HepG2 (cell line): ENCODE measurements at regions not wholly inside any gene's neighbourhood (a gene's known extent, or its start where the extent isn't known, plus 50 kb on each side); places are given as distances from the start of the nearest gene placed in this dataset.

Source experiments
- ATAC-seq: fragments of 200-7000 bp; cut with Tn5 transposase; 3 replicates; pipeline ENCODE4 v1.9.1; 2020; ENCODE audit warnings: mild to moderate bottlenecking, moderate library complexity
- BruUV-seq: library from RNA; stranded (reverse); fragments of 400-500 nt; replicated peaks from 2 replicates; lab custom pipeline; 2021; lab: Mats Ljungman, UMichigan
- CTCF ChIA-PET: fragments of 300-600 bp; formaldehyde crosslinking; extraction: SDS; loops from one replicate; lab custom pipeline; 2021; ENCODE audit warnings: low total read pairs, inconsistent platforms, low intra/inter-chr PET ratio; lab: Yijun Ruan, JAX
- POLR2A ChIA-PET: fragments of 350-600 bp; sonication (Branson Sonifier 250); formaldehyde crosslinking; loops from one replicate; lab custom pipeline; 2020; ENCODE audit warnings: antibody characterized with exemption, inconsistent platforms; lab: Yijun Ruan, JAX
- DNase-seq: peaks from one replicate; pipeline ENCODE4 v3.0.0-alpha.2; 2015; ENCODE audit warnings: low spot score
- FAIRE-seq: peaks from 3 replicates; lab custom pipeline; 2011; peaks lifted over from hg19 to GRCh38; lab: Jason Lieb, UNC
- H2AFZ ChIP-seq: one replicate; pipeline ENCODE4 v1.6.1; 2011; ENCODE audit warnings: low read length, inconsistent platforms
- H3K27ac ChIP-seq: fragments of 300-600 bp; 3 replicates; pipeline ENCODE4 v1.8.0; 2011; ENCODE audit warnings: mixed run types, mild to moderate bottlenecking, mixed read lengths, low read length, inconsistent platforms; ENCODE audit not compliant: insufficient read depth; ENCODE audit errors: extremely low read length
- H3K27me3 ChIP-seq, 2 experiments: fragments of 200-600 bp in 1 of 2; 2 replicates in 1 of 2; 3 replicates in 1 of 2; pipeline versions ENCODE4 v1.6.0 to v1.8.0; 2011; ENCODE audit warnings: low read length in 2 of 2, mild to moderate bottlenecking in 2 of 2, moderate library complexity in 2 of 2, inconsistent platforms in 1 of 2; ENCODE audit not compliant: insufficient read depth in 2 of 2, control insufficient read depth in 1 of 2
- H3K36me3 ChIP-seq, 2 experiments: fragments of 200-600 bp in 1 of 2; replicated peaks in 1 of 2; 2 replicates in 1 of 2; 3 replicates in 1 of 2; pipeline versions ENCODE4 v1.5.1 to v1.8.0; 2011; ENCODE audit warnings: low read length in 2 of 2, inconsistent platforms in 1 of 2; ENCODE audit not compliant: insufficient read depth in 2 of 2, control insufficient read depth in 1 of 2
- H3K4me1 ChIP-seq: 2 replicates; pipeline ENCODE4 v1.5.1; 2012; ENCODE audit warnings: low read length, inconsistent platforms; ENCODE audit not compliant: insufficient read depth
- H3K4me2 ChIP-seq: 2 replicates; pipeline ENCODE4 v1.6.0; 2011; ENCODE audit warnings: low read depth, low read length, inconsistent platforms
- H3K4me3 ChIP-seq, 3 experiments: fragments of 200-600 bp in 1 of 3; sonication (generic), shearing (Covaris generic) in 1 of 3; replicated peaks in 1 of 3; 2 replicates each; pipeline ENCODE4 v1.5.1; 2011 to 2016; ENCODE audit warnings: low read length in 3 of 3, inconsistent platforms in 2 of 3, low read depth in 2 of 3, mild to moderate bottlenecking in 2 of 3, control low read depth in 1 of 3, mixed read lengths in 1 of 3; ENCODE audit not compliant: insufficient read depth in 1 of 3
- H3K79me2 ChIP-seq: one replicate; pipeline ENCODE4 v1.6.1; 2011; ENCODE audit warnings: low read length, inconsistent platforms; ENCODE audit not compliant: insufficient read depth
- H3K9ac ChIP-seq: 2 replicates; pipeline ENCODE4 v1.6.0; 2011; ENCODE audit warnings: mild to moderate bottlenecking, low read depth, low read length, inconsistent platforms; ENCODE audit not compliant: insufficient read depth
- H3K9me3 ChIP-seq: 2 replicates; pipeline ENCODE4 v1.5.1; 2012; ENCODE audit warnings: mild to moderate bottlenecking, low read length
- H4K20me1 ChIP-seq: 2 replicates; pipeline ENCODE4 v1.6.0; 2011; ENCODE audit warnings: inconsistent platforms, mild to moderate bottlenecking, low read length, moderate library complexity; ENCODE audit not compliant: insufficient read depth
- CC2D1A ChIP-seq: sonication (generic); formaldehyde crosslinking; IDR thresholded peaks from 2 replicates; pipeline ENCODE4 v1.8.1; 2023; ENCODE audit warnings: mild to moderate bottlenecking, missing genetic modification reagents
- KAT2B ChIP-seq: fragments of 150-350 bp; IDR thresholded peaks from 2 replicates; pipeline ENCODE4 v1.6.1; 2014; ENCODE audit warnings: low read depth, low read length, borderline replicate concordance
- MED13 ChIP-seq: sonication (generic); formaldehyde crosslinking; IDR thresholded peaks from 2 replicates; pipeline ENCODE4 v1.5.0; 2020; ENCODE audit warnings: missing genetic modification reagents
- NFIC ChIP-seq: IDR thresholded peaks from 2 replicates; pipeline ENCODE4 v1.6.1; 2012; ENCODE audit warnings: mild to moderate bottlenecking, low read length, inconsistent platforms
- RXRB ChIP-seq: IDR thresholded peaks from 2 replicates; pipeline ENCODE4 v1.6.1; 2016; ENCODE audit warnings: borderline replicate concordance, missing genetic modification reagents, missing compliant biosample characterization
- TBX2 ChIP-seq: sonication (generic); formaldehyde crosslinking; IDR thresholded peaks from 2 replicates; pipeline ENCODE4 v1.5.0; 2020; ENCODE audit warnings: missing genetic modification reagents, mild to moderate bottlenecking, borderline replicate concordance
- ZBTB42 ChIP-seq: sonication (generic); formaldehyde crosslinking; IDR thresholded peaks from 2 replicates; pipeline ENCODE4 v1.5.0; 2020; ENCODE audit warnings: mild to moderate bottlenecking, missing genetic modification reagents
- ZKSCAN5 ChIP-seq: sonication (generic); formaldehyde crosslinking; IDR thresholded peaks from 2 replicates; pipeline ENCODE4 v1.5.1; 2020; ENCODE audit warnings: mild to moderate bottlenecking, missing genetic modification reagents
- ZMYM2 ChIP-seq: sonication (generic); formaldehyde crosslinking; IDR thresholded peaks from 2 replicates; pipeline ENCODE4 v1.8.0; 2022; ENCODE audit warnings: mild to moderate bottlenecking, missing genetic modification reagents
- ZNF20 ChIP-seq: sonication (generic); formaldehyde crosslinking; IDR thresholded peaks from 2 replicates; pipeline ENCODE4 v1.4.0; 2020; ENCODE audit warnings: mild to moderate bottlenecking, moderate library complexity, missing genetic modification reagents
- ZNF382 ChIP-seq: sonication (generic); formaldehyde crosslinking; IDR thresholded peaks from 2 replicates; pipeline ENCODE4 v1.5.0; 2020; ENCODE audit warnings: missing genetic modification reagents, mild to moderate bottlenecking, borderline replicate concordance
- ZNF563 ChIP-seq: sonication (generic); formaldehyde crosslinking; IDR thresholded peaks from 2 replicates; pipeline ENCODE4 v1.8.0; 2022; ENCODE audit warnings: mild to moderate bottlenecking, moderate library complexity, missing genetic modification reagents
- ZNF766 ChIP-seq: sonication (generic); formaldehyde crosslinking; IDR thresholded peaks from 2 replicates; pipeline ENCODE4 v1.5.0; 2020; ENCODE audit warnings: missing genetic modification reagents, borderline replicate concordance
- WGBS: methylation state at CpG from one replicate; pipeline ENCODE4 v1.1.6; 2017; ENCODE audit warnings: low lambda C conversion rate; 5-methylcytosine and 5-hydroxymethylcytosine counted together
- in situ Hi-C: cut with HindIII; loops from 2 replicates; pipeline ENCODE4 v1.10.0; 2017; ENCODE audit warnings: low pct_unique_long_range_greater_than_20kb; ENCODE audit not compliant: extremely low pct_ligation_motif_present
- intact Hi-C: fragments of 100-400 bp; cut with micrococcal nuclease; formaldehyde crosslinking; loops from one replicate; pipeline ENCODE4 v1.10.0; 2022; ENCODE audit not compliant: unreplicated experiment
- TF ChIP-seq, protein P1 (sequence below): sonication (generic); formaldehyde crosslinking; conservative IDR thresholded peaks from 2 replicates; pipeline ENCODE4 v1.8.1; 2023; ENCODE audit warnings: missing genetic modification reagents
- TF ChIP-seq, protein P2 (sequence below): sonication (generic); formaldehyde crosslinking; IDR thresholded peaks from 2 replicates; pipeline ENCODE4 v1.8.0; 2022; ENCODE audit warnings: mild to moderate bottlenecking, missing genetic modification reagents, borderline replicate concordance
- TF ChIP-seq, protein P3 (sequence below): sonication (generic); formaldehyde crosslinking; conservative IDR thresholded peaks from 2 replicates; pipeline ENCODE4 v1.8.0; 2022; ENCODE audit warnings: missing genetic modification reagents

DNA sequence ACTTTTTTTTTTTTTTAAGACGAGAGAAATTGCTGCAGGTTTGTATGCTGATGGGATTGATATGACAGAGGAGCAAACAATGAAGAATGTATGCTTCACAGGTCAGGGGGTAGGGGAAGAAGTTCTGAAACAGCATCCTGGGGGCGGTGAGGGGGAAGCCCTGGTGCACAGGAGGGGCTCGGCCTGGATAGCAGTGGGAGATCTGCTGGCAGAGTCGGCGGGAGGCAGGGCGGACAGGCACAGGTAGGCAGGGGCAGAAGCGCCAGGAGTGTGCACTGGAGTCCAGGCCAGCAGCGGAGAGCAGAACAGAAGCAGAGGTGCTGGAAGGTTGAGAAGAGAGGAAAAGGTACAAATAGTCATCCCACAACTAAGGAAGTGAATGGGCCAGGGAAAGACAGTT, 175.4 kb downstream of the SNX10 start (continued):
- TF ChIP-seq, protein P1, sequence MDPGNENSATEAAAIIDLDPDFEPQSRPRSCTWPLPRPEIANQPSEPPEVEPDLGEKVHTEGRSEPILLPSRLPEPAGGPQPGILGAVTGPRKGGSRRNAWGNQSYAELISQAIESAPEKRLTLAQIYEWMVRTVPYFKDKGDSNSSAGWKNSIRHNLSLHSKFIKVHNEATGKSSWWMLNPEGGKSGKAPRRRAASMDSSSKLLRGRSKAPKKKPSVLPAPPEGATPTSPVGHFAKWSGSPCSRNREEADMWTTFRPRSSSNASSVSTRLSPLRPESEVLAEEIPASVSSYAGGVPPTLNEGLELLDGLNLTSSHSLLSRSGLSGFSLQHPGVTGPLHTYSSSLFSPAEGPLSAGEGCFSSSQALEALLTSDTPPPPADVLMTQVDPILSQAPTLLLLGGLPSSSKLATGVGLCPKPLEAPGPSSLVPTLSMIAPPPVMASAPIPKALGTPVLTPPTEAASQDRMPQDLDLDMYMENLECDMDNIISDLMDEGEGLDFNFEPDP (CRISPR knock-in tag), result no peak
- TF ChIP-seq RXRB (no peak), KAT2B (no peak), ZKSCAN5 (CRISPR knock-in tag) (no peak)

DNA sequence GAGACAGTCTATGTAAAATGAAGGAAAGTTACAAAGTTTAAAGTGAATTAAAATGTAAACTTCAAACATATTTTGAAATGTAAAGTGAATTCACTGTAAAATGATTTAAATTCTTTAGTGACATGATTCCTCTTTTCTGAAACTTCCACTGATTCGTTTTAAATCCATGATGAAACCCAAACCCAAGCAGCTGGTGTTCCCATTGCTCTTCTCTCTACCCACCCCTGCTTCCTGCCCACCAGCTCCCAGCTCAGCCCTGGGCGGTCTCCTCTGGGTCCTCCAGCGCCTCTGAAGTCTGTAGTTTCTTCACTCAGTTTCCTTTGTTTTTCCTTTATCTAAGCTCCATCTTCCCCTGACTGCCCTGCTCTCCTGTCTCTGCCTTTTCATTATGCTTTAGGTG, 175.9 kb downstream of the SNX10 start:
- Histone ChIP-seq H3K4me2 (no peak overlapping the region), H2AFZ (no peak overlapping the region), H3K4me1 (no peaks in the 10 kb centered on the region), H3K9ac (no peak overlapping the region), H3K27me3 (peaks cover 0 to 23% of the 10 kb centered on the region in 2 experiments; a peak in 2 of 5 replicates), H4K20me1 (no peaks in the 10 kb centered on the region), H3K36me3 (no peaks in the 10 kb centered on the region), H3K9me3 (no peaks in the 10 kb centered on the region), H3K27ac (no peak overlapping the region), H3K79me2 (no peaks in the 10 kb centered on the region), H3K4me3 (no peak overlapping the region)
- in situ Hi-C loops, result no loop called here
- BruUV-seq, result no TSS peak
- no peak for FAIRE-seq
- POLR2A ChIA-PET, result no interaction called here
- ATAC-seq, result no peak
- no peak for DNase-seq
- 9% methylated on average over 3 of the region's 3 CpGs for whole genome bisulfite sequencing
- TF ChIP-seq CC2D1A (CRISPR knock-in tag) (no peak), ZBTB42 (CRISPR knock-in tag) (no peak), ZNF20 (CRISPR knock-in tag) (no peak), TBX2 (CRISPR knock-in tag) (no peak), ZNF382 (no peak), MED13 (CRISPR knock-in tag) (no peak), NFIC (no peak), ZNF766 (CRISPR knock-in tag) (no peak), ZMYM2 (no peak), ZNF563 (CRISPR knock-in tag) (no peak)
- TF ChIP-seq, protein P2, sequence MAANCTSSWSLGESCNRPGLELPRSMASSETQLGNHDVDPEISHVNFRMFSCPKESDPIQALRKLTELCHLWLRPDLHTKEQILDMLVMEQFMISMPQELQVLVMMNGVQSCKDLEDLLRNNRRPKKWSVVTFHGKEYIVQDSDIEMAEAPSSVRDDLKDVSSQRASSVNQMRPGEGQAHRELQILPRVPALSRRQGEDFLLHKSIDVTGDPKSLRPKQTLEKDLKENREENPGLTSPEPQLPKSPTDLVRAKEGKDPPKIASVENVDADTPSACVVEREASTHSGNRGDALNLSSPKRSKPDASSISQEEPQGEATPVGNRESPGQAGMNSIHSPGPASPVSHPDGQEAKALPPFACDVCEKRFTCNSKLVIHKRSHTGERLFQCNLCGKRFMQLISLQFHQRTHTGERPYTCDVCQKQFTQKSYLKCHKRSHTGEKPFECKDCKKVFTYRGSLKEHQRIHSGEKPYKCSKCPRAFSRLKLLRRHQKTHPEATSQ (CRISPR knock-in tag), result no peak
- TF ChIP-seq, protein P3, sequence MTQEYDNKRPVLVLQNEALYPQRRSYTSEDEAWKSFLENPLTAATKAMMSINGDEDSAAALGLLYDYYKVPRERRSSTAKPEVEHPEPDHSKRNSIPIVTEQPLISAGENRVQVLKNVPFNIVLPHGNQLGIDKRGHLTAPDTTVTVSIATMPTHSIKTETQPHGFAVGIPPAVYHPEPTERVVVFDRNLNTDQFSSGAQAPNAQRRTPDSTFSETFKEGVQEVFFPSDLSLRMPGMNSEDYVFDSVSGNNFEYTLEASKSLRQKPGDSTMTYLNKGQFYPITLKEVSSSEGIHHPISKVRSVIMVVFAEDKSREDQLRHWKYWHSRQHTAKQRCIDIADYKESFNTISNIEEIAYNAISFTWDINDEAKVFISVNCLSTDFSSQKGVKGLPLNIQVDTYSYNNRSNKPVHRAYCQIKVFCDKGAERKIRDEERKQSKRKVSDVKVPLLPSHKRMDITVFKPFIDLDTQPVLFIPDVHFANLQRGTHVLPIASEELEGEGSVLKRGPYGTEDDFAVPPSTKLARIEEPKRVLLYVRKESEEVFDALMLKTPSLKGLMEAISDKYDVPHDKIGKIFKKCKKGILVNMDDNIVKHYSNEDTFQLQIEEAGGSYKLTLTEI, result no peak
- intact Hi-C loops, result no loop called here
- CTCF ChIA-PET, result no interaction called here
